ENCODE measurements at regions not wholly inside any gene's neighbourhood (a gene's known extent, or its start where the extent isn't known, plus 50 kb on each side); places are given as distances from the start of the nearest gene placed in this dataset.

- no peak for DNase-seq
Measured at GRCh38 chr14:61129168-61129745, 148.2 kb downstream of the SLC38A6 start.

- DNase-seq = no peak
Measured at GRCh38 chr14:61128382-61129167, 147.5 kb downstream of the SLC38A6 start.

GRCh38 chr14:61126603-61127498 lies 145.8 kb downstream of the SLC38A6 start:
- DNase-seq = no peak

- DNase-seq = peak; percentile 21
Measured at GRCh38 chr14:61125867-61126572, 145.0 kb downstream of the SLC38A6 start.

- DNase-seq = no peak
Measured at GRCh38 chr14:61125041-61125866, 144.2 kb downstream of the SLC38A6 start.

- no peak for DNase-seq
Measured at GRCh38 chr14:61122862-61123261, 141.8 kb downstream of the SLC38A6 start.

GRCh38 chr14:61121355-61121787 lies 140.3 kb downstream of the SLC38A6 start:
- no peak for DNase-seq

- DNase-seq = no peak
Measured at GRCh38 chr14:61120576-61120975, 139.5 kb downstream of the SLC38A6 start.

- DNase-seq = no peak
Measured at GRCh38 chr14:61119006-61119405, 138.0 kb downstream of the SLC38A6 start.

- no peak for DNase-seq
Measured at GRCh38 chr14:61116369-61116768, 135.3 kb downstream of the SLC38A6 start.

GRCh38 chr14:61113561-61114225 lies 132.6 kb downstream of the SLC38A6 start:
- peak; percentile 52 for DNase-seq

- no peak for DNase-seq
Measured at GRCh38 chr14:61112506-61112905, 131.5 kb downstream of the SLC38A6 start.

- DNase-seq = no peak
Measured at GRCh38 chr14:61111731-61112130, 130.7 kb downstream of the SLC38A6 start.

- DNase-seq = no peak
Measured at GRCh38 chr14:61111209-61111665, 130.2 kb downstream of the SLC38A6 start.

- DNase-seq = no peak
Measured at GRCh38 chr14:61110316-61111082, 129.5 kb downstream of the SLC38A6 start.

GRCh38 chr14:61109288-61109687 lies 128.2 kb downstream of the SLC38A6 start:
- no peak for DNase-seq

- DNase-seq = no peak
Measured at GRCh38 chr14:61108496-61109141, 127.6 kb downstream of the SLC38A6 start.

- no peak for DNase-seq
Measured at GRCh38 chr14:61107869-61108493, 126.9 kb downstream of the SLC38A6 start.

- no peak for DNase-seq
Measured at GRCh38 chr14:61106959-61107641, 126.1 kb downstream of the SLC38A6 start.

All from NCI-H187 treated with DMSO at 0.1 percent for 48 hours (cell line).